PC-3 (cell line): ENCODE measurements at regions not wholly inside any gene's neighbourhood (a gene's known extent, or its start where the extent isn't known, plus 50 kb on each side); places are given as distances from the start of the nearest gene placed in this dataset.

ENCODE experiments used
- ATAC-seq: fragments of 200-7000 bp; cut with Tn5 transposase; 2 replicates; pipeline ENCODE4 v1.9.1; 2020; ENCODE audit warnings: mild to moderate bottlenecking, moderate library complexity
- BruUV-seq: library from RNA; stranded (reverse); fragments of 400-500 nt; replicated peaks from 2 replicates; lab custom pipeline; 2021; lab: Mats Ljungman, UMichigan
- CTCF ChIA-PET: fragments of 300-600 bp; sonication (Branson Sonifier 250); formaldehyde crosslinking; loops from one replicate; lab custom pipeline; 2022; ENCODE audit warnings: antibody characterized with exemption; lab: Charles Lee
- POLR2A ChIA-PET: fragments of 300-600 bp; sonication (Branson Sonifier 250); formaldehyde crosslinking; loops from one replicate; lab custom pipeline; 2022; ENCODE audit warnings: antibody characterized with exemption; ENCODE audit not compliant: unreplicated experiment; lab: Charles Lee
- DNase-seq: peaks from one replicate; pipeline ENCODE4 v3.0.0-alpha.2; 2015
- H2AFZ ChIP-seq: fragments of 300-600 bp; sonication (generic); 2 replicates; pipeline ENCODE4 v1.6.0; 2016; ENCODE audit warnings: antibody characterized with exemption, low read length
- H3F3A ChIP-seq: fragments of 300-600 bp; sonication (generic); one replicate; pipeline ENCODE4 v1.6.0; 2017; ENCODE audit warnings: antibody characterized with exemption, low read length, control low read depth, mild to moderate bottlenecking; ENCODE audit not compliant: unreplicated experiment
- H3K27ac ChIP-seq: fragments of 300-600 bp; sonication (generic); 2 replicates; pipeline ENCODE4 v1.5.1; 2016; ENCODE audit warnings: mild to moderate bottlenecking, low read length
- H3K27me3 ChIP-seq: fragments of 300-600 bp; sonication (generic); 2 replicates; pipeline ENCODE4 v1.6.1; 2016; ENCODE audit warnings: low read length, mixed read lengths
- H3K36me3 ChIP-seq: fragments of 300-600 bp; sonication (generic); 2 replicates; pipeline ENCODE4 v1.6.1; 2016; ENCODE audit warnings: low read depth, mixed run types, low read length, mixed read lengths
- H3K4me1 ChIP-seq: fragments of 300-600 bp; sonication (generic); 2 replicates; pipeline ENCODE4 v1.5.1; 2016; ENCODE audit warnings: low read length; ENCODE audit not compliant: insufficient read depth
- H3K4me2 ChIP-seq: fragments of 300-600 bp; sonication (generic); 2 replicates; pipeline ENCODE4 v1.6.0; 2016; ENCODE audit warnings: low read length
- H3K4me3 ChIP-seq: fragments of 300-600 bp; sonication (generic); 2 replicates; pipeline ENCODE4 v1.5.1; 2016; ENCODE audit warnings: mild to moderate bottlenecking, low read length, mixed read lengths
- H3K79me2 ChIP-seq: fragments of 300-600 bp; sonication (generic); 2 replicates; pipeline ENCODE4 v1.6.1; 2017; ENCODE audit warnings: low read length, mixed read lengths
- H3K9ac ChIP-seq: fragments of 300-600 bp; sonication (generic); 2 replicates; pipeline ENCODE4 v1.6.0; 2016; ENCODE audit warnings: mild to moderate bottlenecking, low read length
- H3K9me2 ChIP-seq: fragments of 300-600 bp; sonication (generic); replicated peaks from 2 replicates; pipeline ENCODE4 v1.6.1; 2016; ENCODE audit warnings: mixed run types, low read length, mixed read lengths
- H3K9me3 ChIP-seq: fragments of 300-600 bp; sonication (generic); 2 replicates; pipeline ENCODE4 v1.6.1; 2016; ENCODE audit warnings: low read length, mixed read lengths
- H4K20me1 ChIP-seq: fragments of 300-600 bp; sonication (generic); 2 replicates; pipeline ENCODE4 v1.6.1; 2016; ENCODE audit warnings: low read length, mixed read lengths
- EZH2 ChIP-seq: fragments of 300-600 bp; sonication (generic); IDR thresholded peaks from one replicate; pipeline ENCODE4 v1.6.1; 2017; ENCODE audit warnings: antibody characterized with exemption, mild to moderate bottlenecking, low read length; ENCODE audit not compliant: unreplicated experiment
- EZH2phosphoT487 ChIP-seq: fragments of 300-600 bp; sonication (generic); IDR thresholded peaks from 2 replicates; pipeline ENCODE4 v1.6.1; 2018; ENCODE audit warnings: mild to moderate bottlenecking, antibody characterized with exemption, low read length, borderline replicate concordance
- intact Hi-C: fragments of 100-400 bp; cut with micrococcal nuclease; formaldehyde crosslinking; loops from 2 replicates; pipeline ENCODE4 v1.9.0; 2023
- TF ChIP-seq, protein P1 (sequence below): fragments of 300-600 bp; sonication (generic); conservative IDR thresholded peaks from 2 replicates; pipeline ENCODE4 v1.5.1; 2017; ENCODE audit warnings: antibody characterized with exemption, low read depth, mild to moderate bottlenecking, low read length

GRCh38 chr18:70459731-70460130, 170.9 kb downstream of the SOCS6 start:
- Histone ChIP-seq H3K4me1 (peaks cover 8% of the 10 kb centered on the region), H2AFZ (no peak overlapping the region), H3K27me3 (no peaks in the 10 kb centered on the region), H3K9me2 (no peaks in the 10 kb centered on the region), H3K9me3 (no peaks in the 10 kb centered on the region), H3F3A (no peaks in the 10 kb centered on the region), H3K79me2 (no peaks in the 10 kb centered on the region), H3K4me3 (no peak overlapping the region), H3K27ac (no peak overlapping the region), H3K4me2 (no peak overlapping the region), H3K9ac (no peak overlapping the region), H4K20me1 (no peaks in the 10 kb centered on the region), H3K36me3 (no peaks in the 10 kb centered on the region)
- no peak for TF ChIP-seq EZH2
- TF ChIP-seq, protein P1, sequence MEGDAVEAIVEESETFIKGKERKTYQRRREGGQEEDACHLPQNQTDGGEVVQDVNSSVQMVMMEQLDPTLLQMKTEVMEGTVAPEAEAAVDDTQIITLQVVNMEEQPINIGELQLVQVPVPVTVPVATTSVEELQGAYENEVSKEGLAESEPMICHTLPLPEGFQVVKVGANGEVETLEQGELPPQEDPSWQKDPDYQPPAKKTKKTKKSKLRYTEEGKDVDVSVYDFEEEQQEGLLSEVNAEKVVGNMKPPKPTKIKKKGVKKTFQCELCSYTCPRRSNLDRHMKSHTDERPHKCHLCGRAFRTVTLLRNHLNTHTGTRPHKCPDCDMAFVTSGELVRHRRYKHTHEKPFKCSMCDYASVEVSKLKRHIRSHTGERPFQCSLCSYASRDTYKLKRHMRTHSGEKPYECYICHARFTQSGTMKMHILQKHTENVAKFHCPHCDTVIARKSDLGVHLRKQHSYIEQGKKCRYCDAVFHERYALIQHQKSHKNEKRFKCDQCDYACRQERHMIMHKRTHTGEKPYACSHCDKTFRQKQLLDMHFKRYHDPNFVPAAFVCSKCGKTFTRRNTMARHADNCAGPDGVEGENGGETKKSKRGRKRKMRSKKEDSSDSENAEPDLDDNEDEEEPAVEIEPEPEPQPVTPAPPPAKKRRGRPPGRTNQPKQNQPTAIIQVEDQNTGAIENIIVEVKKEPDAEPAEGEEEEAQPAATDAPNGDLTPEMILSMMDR = no peak
- no peak for TF ChIP-seq EZH2phosphoT487
- intact Hi-C loops = no loop called here
- ATAC-seq (no peak), DNase-seq (no peak)
- BruUV-seq = no TSS peak
- ChIA-PET CTCF (no interaction called here), POLR2A (no interaction called here)

GRCh38 chr18:70459251-70459650, 170.4 kb downstream of the SOCS6 start:
- no peaks in the 10 kb centered on the region for H3K27me3 ChIP-seq
- no peaks in the 10 kb centered on the region for H3F3A ChIP-seq
- no peak overlapping the region for H3K4me3 ChIP-seq
- no peak overlapping the region for H3K27ac ChIP-seq
- ChIA-PET POLR2A (no interaction called here), CTCF (no interaction called here)
- H3K9me2 ChIP-seq = no peaks in the 10 kb centered on the region
- H2AFZ ChIP-seq = no peak overlapping the region
- no peaks in the 10 kb centered on the region for H4K20me1 ChIP-seq
- intact Hi-C loops = no loop called here
- H3K4me2 ChIP-seq = no peak overlapping the region
- DNase-seq (no peak), ATAC-seq (no peak)
- H3K4me1 ChIP-seq = peaks cover 5% of the 10 kb centered on the region
- no peaks in the 10 kb centered on the region for H3K36me3 ChIP-seq
- no peak for TF ChIP-seq EZH2
- H3K79me2 ChIP-seq = no peaks in the 10 kb centered on the region
- no peaks in the 10 kb centered on the region for H3K9me3 ChIP-seq
- no TSS peak for BruUV-seq
- no peak overlapping the region for H3K9ac ChIP-seq

DNA sequence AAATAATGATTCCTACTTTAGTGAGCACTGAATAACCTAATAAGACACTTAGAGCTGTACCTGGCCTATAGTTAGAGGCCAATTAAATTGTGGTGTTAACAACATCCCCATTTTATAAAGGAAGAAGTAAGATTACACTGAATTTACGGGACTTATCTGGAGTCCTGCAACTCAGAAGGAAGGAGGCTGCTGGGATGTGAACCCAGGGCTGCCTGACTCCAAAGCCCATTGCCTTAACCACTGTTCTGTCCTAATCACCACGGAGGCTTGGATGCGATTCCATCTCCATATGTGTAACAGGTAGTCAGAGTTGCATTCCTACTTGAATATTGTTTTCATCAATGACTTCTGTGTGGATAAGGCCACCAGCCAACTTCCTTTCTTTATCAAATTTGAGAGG, 168.9 kb downstream of the SOCS6 start:
- H2AFZ ChIP-seq = no peak overlapping the region
- H3K4me2 ChIP-seq = no peak overlapping the region
- POLR2A ChIA-PET = no interaction called here
- TF ChIP-seq EZH2 = no peak
- no peak for TF ChIP-seq EZH2phosphoT487
- TF ChIP-seq, protein P1 = no peak
- BruUV-seq = no TSS peak
- H3K79me2 ChIP-seq = no peaks in the 10 kb centered on the region
- intact Hi-C loops = no loop called here
- H4K20me1 ChIP-seq = no peaks in the 10 kb centered on the region
- ATAC-seq (no peak), DNase-seq (no peak)
- no peaks in the 10 kb centered on the region for H3K4me1 ChIP-seq
- H3K27ac ChIP-seq = no peak overlapping the region
- H3F3A ChIP-seq = no peaks in the 10 kb centered on the region
- no peak overlapping the region for H3K4me3 ChIP-seq
- no peak overlapping the region for H3K9ac ChIP-seq
- no peaks in the 10 kb centered on the region for H3K27me3 ChIP-seq
- no peaks in the 10 kb centered on the region for H3K36me3 ChIP-seq
- H3K9me2 ChIP-seq = no peaks in the 10 kb centered on the region
- CTCF ChIA-PET = no interaction called here
- H3K9me3 ChIP-seq = no peaks in the 10 kb centered on the region
